GM18951 (cell line): ENCODE measurements at regions not wholly inside any gene's neighbourhood (a gene's known extent, or its start where the extent isn't known, plus 50 kb on each side); places are given as distances from the start of the nearest gene placed in this dataset.
"Not testable (repeated sequence)": the region's sequence is repeated elsewhere in the genome, so short reads cannot be mapped to it uniquely, and the experiment has no call there.

Experiments used
- POLR2A ChIP-seq: IDR thresholded peaks from 4 replicates; pipeline ENCODE4 v1.6.1; 2011; ENCODE audit warnings: mild to moderate bottlenecking; ENCODE audit not compliant: insufficient read length, insufficient read depth; ENCODE audit errors: extremely low read depth
- in situ Hi-C: fragments of 300-500 bp; cut with MboI; formaldehyde crosslinking; loops from one replicate; pipeline ENCODE4 v1.12.0; 2022; ENCODE audit warnings: low sequenced_read_pairs, mixed read lengths, inconsistent platforms; ENCODE audit not compliant: unreplicated experiment

DNA sequence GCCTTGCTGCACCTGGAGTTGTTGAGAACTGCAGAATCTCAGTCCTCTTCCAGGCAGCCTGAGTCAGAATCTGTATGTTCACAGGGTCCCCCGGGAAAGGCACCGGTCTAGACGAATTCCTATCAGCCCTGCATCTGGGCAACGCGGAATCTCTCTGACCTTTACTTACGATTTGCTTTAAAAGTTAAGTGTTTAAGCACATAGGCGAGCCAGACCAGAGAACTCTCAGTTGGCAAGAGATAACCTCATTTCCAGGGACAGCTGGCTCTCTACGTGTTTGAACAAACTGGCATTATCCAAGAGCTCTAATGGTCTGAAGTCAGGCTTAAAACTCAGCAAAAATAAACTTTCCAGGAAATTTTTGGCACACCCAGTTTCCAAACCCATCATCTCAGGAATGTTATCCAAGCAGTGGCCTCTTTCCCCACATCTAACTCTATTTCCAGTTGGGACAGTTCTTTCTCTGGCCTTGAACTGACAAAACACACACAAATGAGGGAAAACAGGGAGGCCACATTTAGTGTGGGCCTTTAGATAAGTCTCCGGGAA lies 53.4 kb downstream of the HES1 start:
- no peak for TF ChIP-seq POLR2A
- in situ Hi-C loops, result no loop called here

DNA sequence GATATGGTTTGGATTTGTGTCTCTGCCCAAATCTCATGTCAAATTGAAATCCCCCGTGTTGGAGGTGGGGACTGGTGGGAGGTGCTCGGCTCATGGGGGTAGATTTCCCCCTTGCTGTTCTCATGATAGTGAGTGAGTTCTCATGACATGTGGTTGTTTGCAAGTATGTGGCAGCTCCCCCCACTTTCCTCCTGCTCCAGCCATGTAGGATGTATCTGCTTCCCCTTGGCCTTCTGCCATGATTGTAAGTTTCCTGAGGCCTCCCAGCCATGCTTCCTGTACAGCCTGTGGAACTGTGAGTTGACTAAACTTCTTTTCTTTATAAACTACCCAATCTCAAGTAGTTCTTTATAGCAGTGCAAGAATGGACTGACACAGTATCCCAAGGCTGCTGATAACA lies 55.9 kb downstream of the HES1 start:
- in situ Hi-C loops, result not testable (repeated sequence)

DNA sequence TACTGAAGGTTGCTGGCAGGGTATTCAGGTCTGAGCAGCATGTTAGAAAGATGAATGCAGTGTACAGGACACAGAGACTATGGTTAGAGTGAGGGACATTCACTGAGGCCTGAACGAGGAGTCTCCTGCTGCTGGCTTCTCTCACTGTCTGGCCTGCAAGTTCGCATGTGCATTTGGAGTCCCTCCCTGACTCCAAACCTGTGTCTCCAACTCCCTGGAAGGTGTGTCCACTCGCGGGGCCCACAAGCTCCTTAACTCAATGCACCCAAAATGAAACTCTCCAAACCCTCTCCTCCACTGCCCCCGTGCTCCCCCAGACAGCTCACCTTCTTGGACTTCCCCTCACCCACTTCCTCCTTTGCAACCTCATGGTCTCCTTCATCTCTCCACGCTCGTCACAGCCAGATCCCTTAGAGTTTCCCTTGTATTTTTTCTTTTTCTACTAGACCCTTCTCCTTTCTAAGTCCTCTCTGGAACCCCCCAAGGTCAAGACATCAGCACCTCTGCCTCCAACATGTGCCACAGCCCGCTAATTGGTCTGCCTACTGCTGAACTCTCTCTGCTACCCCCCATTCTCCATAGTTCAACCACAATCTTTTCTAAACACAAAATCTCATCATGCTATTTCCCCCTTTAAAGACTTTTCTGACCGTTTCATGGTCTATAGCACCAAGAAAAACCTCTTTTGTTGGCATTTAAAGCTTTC lies 58.3 kb downstream of the HES1 start:
- no peak for TF ChIP-seq POLR2A
- in situ Hi-C loops, result no loop called here

DNA sequence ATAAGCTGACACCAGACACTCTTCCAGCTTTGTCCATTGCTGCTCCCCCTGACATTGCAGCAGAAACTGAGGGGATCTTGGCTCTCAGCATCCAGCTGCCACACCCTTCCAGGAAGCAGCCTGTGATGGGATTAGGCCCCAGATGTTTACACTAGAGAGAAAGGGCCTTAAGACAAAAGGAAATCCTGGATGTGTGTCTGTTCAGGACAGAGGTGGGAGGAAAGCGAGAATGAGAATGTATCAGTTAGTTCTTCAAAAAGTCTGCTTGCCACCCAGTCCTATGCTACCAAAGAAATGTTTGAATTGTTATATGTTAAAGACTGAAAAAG lies 58.8 kb downstream of the HES1 start:
- TF ChIP-seq POLR2A, result no peak

DNA sequence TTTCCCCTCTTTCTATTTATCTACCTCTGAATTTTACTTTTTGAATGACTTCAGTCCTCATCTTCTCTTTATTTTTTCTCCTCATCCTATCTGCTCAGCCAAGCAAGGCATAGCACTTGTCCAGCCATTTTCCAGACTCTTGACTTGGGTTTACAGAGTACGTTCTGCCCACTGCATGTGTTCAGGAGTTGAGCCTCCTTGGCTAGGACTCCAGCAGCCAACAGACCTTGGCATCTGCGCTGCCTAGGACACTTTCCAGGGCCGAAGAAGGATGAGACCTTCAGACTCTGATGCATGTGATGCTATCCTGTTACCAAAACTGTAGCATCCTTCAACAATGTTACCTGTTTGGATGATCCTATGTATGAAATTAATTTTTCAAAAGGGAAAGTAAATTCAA lies 59.7 kb downstream of the HES1 start:
- in situ Hi-C loops, result no loop called here
- no peak for TF ChIP-seq POLR2A

More for the DNA sequence above, 58.8 kb downstream of the HES1 start:
- in situ Hi-C loops, result no loop called here

DNA sequence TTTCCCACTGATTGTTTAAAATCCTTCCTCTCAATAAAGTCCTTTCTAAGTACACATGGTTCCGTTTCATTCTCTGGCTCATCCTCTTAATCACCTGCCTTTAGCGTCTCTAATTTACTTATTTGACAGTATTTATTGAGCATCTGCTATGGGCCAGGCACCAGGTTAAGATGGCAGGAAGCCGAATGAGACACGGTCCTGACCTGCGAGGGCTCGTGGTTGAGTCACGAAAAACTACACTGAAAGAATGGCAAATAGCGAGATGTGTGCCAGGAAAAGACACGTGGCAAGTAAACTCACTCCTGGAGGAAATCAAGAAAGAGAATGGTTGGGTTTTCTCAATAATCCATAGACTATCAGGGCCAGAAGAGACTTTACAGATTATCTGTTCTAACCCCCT lies 60.9 kb downstream of the HES1 start:
- in situ Hi-C loops, result no loop called here
- no peak for TF ChIP-seq POLR2A

DNA sequence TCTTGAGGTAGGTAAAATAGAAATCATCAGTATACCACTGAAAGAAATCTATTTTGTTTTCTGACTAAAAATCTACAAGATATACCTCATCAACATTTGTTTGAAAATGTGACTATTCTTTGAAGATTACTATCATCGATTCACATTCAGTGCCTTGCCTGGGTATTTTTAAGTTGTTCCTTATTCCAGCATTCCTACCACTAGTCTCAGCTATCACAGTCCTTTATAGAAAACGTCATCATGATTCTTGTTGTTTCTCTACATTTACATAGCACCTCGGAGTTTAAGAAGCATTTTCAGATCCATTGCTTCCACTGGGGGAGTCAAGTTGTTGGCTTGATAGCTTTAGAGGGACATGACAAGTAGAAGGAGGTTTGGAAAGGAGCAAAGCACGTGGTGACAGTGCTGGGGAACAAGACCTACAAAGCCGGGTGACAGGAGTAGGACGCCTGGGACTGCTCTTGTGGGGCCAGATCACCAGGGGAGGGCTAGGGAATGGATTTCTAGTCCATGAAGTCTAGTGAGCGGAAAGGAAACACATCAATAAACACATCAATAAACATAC lies 61.5 kb downstream of the HES1 start:
- TF ChIP-seq POLR2A, result no peak
- in situ Hi-C loops, result no loop called here

DNA sequence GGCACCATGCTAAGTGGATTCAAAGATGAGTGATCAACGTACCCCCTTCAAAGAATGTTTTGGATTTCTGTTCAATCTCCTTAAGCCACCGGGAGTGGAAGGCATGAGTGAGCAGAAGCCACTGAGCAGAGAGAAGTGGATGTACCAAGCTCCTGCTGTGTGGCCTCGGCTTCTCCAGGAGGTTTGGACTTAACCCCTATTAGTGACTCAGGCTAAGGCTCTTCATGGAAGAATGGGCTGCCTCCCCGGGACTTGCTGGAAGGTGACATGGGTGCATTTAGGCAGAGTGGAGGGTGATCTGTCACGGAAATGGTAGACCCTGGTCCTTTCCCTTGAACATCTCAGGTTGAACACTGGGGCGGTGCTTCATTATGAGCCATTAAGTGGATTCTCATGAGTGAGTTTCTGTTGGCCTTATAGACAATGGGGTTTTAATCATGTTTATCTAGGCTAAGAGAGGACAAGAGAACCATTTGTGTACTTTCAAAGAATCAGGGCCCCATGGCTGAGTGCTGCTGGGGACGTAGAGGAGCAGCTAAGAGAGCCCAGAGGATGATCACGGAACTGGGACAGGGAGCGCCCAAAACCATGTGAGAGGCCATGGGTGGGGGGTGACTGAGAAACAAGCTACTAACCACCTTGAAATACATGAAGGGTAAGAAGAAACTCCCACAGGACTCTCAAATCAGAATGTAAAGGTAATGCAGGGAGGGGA lies 62.2 kb downstream of the HES1 start:
- in situ Hi-C loops, result no loop called here
- no peak for TF ChIP-seq POLR2A

DNA sequence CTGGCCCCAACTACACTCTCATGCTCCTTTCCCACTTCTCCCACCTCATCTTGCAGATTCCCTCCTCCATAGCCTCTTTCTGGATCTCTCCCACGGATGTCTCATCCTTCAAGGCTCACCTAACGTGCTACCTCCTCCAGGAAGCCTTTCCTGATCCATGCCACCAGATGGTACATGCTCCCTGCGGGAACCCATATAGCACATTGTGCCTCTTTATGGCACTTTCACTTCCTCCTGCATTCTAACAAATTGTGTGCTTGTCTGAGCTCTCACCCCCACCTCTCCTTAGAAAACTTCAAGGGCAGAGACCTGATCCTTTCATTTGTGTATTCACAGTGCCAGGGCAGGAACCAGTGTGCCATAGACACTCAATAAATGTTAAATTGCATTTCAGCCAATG lies 63.0 kb downstream of the HES1 start:
- in situ Hi-C loops, result no loop called here
- no peak for TF ChIP-seq POLR2A

DNA sequence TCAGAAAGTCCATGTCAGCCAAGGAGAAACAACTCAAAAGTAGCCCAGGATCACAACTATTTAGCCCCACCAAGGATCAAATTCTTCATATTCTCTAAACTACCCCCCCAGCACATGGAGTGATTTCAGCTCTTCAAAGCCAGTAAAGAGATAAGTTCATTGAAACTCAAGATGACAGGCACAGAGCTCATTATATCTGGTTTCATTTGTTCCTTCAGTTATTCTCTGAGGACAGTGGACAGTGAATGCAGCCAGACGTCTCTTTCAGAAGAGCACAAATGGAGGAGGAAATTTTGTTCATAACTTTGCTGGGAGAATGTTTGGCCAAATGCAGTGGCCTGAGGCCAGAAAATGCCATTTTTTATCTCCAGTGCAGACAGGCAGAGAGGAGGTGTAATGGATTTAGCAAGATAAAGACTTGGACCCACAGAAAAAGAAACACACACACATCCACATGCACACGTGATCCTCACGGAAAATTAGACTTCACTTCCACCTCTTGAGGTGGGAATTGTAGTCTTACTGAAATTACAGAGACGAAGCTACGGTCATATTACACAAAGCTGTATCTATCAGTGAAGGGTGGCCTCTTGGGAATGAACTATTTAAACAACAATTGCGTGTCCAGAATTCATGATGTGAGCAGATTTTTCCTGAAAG lies 64.6 kb downstream of the HES1 start:
- in situ Hi-C loops, result no loop called here
- TF ChIP-seq POLR2A, result no peak

DNA sequence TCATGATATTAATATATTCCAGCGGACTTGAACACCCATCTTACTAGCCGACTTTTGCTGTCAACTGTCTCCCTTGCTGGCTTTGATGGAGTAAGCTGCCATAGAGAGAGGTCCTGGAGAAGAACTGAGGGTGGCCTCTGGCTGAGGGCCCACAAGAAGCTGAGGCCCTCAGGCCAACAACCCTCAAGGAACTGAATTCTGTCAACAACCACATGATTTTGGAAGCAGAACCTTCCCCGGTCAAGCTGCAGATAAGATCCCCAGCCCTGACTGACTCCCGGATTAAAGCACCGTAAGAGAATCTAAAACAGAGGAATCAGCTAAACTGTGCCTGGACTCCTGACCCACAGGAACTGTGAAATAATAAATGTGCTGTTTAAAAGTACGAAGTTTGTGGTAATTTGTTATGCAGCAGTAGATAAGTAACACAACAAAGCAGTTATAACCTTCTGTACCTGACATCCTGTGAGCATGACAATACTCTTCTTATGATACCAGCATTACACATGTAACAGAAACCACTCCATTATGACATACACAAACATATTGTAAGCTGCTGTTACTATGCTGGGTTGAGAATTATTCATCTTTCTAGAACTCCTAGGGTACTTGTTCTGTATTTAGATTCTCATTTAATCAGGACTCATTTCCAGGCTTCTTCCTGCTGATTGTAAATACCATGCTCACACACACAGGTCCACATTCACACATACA lies 66.2 kb downstream of the HES1 start:
- in situ Hi-C loops, result no loop called here
- no peak for TF ChIP-seq POLR2A

DNA sequence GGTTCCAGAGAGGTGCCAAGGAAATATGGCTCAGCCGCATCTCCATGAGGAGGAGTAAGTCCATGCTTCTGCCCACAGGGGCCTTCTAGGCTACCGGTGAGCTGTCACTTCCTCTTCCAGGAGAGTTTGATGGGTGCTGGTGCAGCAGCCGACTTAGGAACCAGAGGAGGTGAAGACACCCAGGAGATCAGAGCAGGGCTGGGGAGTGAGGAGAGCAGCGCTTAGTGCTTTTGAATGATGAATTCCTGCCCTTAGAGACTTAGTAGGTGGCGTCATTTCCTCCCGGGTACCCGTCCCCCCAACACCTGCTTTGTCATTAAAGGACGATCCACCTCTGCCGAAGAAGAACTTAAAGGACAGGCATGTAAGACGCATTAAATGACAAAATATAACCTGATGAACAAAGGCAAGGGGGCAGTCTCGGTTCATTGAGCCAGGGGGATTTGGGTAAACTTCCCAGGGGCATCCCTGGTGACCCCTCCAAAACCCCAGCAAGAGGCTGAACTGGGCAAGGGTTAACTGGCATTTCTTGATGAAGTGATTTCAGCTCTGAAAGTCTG lies 67.6 kb downstream of the HES1 start:
- no peak for TF ChIP-seq POLR2A
- in situ Hi-C loops, result no loop called here

DNA sequence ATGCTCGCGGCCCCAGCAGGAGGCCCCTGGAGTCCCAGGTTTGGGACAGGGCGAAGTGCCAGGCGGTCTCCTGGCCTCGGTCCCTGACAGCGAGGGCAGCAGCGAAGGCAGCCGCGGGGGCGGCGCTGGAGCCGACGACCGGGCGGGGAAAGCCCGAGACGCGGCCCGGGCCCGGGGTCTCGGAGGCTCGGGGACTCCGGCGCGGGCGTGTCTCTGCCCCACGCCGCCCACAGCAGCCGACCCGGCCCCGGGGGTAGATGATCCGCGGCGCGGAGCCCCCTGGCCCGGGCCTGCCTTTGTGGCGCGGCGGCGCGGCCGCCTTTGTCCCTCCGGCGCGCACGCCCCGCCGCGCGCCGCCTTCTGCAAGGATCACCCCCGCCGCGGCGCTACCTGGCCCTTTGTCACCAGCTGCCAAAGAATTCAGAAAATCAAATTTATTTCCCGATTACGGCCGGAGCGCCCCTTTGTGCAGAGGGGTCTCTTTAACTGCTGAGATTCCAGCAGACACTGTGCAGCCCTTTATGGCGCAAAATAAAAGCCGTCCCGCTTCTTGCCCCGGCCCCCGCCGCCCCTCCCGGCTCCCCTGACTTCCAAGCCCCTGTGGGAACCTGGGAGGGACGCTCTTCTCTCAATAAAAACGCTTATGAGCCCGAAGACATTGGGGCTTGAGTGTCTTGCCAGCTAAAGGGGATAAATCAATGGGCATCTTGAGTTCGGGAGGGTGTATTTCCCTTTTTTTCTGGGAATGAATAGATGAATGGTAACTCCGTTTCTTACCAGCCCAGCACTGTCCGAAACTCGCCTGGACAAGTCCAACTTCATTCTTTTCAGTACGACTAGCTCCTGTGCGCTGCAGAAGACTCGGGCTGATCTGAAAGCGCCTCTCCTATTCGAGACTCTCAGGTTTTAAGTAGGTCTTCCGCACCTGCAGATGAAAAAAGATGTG lies 68.4 kb downstream of the HES1 start:
- in situ Hi-C loops, result no loop called here

More for the DNA sequence above, 68.4 kb downstream of the HES1 start:
- TF ChIP-seq POLR2A, result no peak
